ENCODE measurements at regions not wholly inside any gene's neighbourhood (a gene's known extent, or its start where the extent isn't known, plus 50 kb on each side); places are given as distances from the start of the nearest gene placed in this dataset.

DNA sequence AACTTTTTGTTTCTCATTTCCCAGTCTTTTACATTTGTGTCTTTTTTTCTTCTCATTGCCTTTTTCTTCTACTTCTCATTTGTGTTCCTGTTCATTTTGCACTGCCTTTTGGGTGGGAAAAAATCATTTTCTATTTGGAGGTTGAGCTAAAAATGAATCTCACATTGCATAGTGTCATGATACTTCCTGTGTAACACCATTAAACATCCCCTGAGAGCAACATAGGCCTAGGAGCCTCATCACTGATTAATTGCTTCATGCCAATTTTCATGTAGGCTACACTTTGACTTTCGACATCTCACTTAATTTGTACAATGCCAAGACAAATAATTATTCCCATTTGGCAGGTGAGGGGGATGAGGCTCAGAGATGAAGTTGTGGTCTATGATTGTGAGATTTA lies 279.2 kb downstream of the EDEM1 start:
- intact Hi-C loops (cut with DNase I; ENCODE audit: low total_unique reads), result no loop called here
- Histone ChIP-seq H3K36me3 (no peaks in the 10 kb centered on the region), H3K27me3 (no peaks in the 10 kb centered on the region), H3K27ac (no peak overlapping the region), H3K9me3 (no peaks in the 10 kb centered on the region), H3K4me3 (no peak overlapping the region), H3K4me1 (no peaks in the 10 kb centered on the region)
- TF ChIP-seq POLR2A (IDR thresholded peaks at IDR 0.05) (no peak), CTCF (IDR thresholded peaks at IDR 0.05) (no peak)
- DNase-seq, result no peak

GRCh38 chr3:5473471-5473870 lies 286.0 kb downstream of the EDEM1 start:
- DNase-seq, result no peak
- intact Hi-C loops (cut with DNase I; ENCODE audit: low total_unique reads), result no loop called here
- no peak overlapping the region for H3K27ac ChIP-seq
- no peaks in the 10 kb centered on the region for H3K4me1 ChIP-seq
- no peaks in the 10 kb centered on the region for H3K27me3 ChIP-seq
- H3K36me3 ChIP-seq, result no peaks in the 10 kb centered on the region
- no peaks in the 10 kb centered on the region for H3K9me3 ChIP-seq
- H3K4me3 ChIP-seq, result no peak overlapping the region
- TF ChIP-seq POLR2A (IDR thresholded peaks at IDR 0.05) (no peak), CTCF (IDR thresholded peaks at IDR 0.05) (no peak)

DNA sequence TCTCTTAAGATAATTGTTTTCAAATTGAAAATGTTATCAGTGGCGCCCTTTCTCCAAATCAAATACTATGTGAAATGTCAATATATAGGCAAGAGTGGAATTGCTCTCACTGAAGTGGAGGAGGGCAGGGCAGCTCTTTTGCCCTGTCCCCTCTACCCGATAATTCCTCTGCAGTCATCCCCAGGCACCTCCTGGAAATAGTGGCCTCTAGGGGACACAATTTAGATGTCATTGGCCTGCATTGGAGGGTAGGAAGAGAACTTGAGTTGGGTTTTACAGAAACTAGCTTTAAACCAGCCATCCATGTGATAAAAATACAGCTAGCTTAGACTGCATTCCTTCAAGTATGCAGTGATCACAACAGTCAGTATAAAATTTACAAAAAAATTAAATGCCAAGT lies 288.9 kb downstream of the EDEM1 start:
- intact Hi-C loops (cut with DNase I; ENCODE audit: low total_unique reads), result no loop called here
- no peaks in the 10 kb centered on the region for H3K4me1 ChIP-seq
- H3K9me3 ChIP-seq, result no peaks in the 10 kb centered on the region
- no peak overlapping the region for H3K4me3 ChIP-seq
- no peak for DNase-seq
- no peak overlapping the region for H3K27ac ChIP-seq
- H3K27me3 ChIP-seq, result no peaks in the 10 kb centered on the region
- no peaks in the 10 kb centered on the region for H3K36me3 ChIP-seq
- TF ChIP-seq POLR2A (IDR thresholded peaks at IDR 0.05) (no peak), CTCF (IDR thresholded peaks at IDR 0.05) (no peak)

DNA sequence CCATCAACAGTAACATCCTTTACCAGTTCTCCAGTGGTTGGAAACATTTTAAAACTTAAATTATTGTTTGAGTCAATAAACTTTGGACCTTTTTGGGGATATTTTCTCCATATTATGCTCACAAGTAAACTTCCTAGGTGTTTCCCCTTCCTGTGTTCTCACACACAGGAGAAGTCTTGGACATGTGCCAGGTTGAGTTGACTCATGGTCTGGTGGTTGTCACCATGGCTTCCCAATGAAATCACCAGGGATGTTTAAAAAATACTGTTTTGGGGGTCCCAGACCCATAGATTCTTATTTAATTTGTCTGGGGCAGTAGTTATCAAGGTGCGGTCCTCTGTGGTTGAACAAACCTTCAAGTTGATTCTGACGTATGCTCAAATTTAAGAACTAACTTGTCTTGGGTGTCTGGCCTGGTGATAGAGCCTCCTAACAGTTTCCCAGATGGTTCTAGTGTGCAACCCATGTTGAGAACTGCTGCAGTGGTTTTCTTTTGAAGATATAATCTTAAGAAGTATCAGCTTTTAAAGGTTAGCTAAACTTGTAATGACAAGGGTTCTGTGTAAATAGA lies 291.8 kb downstream of the EDEM1 start:
- no peaks in the 10 kb centered on the region for H3K4me1 ChIP-seq
- no peak for TF ChIP-seq POLR2A (IDR thresholded peaks at IDR 0.05)
- TF ChIP-seq CTCF (IDR thresholded peaks at IDR 0.05), result no peak

GRCh38 chr3:5480190-5480589 lies 292.7 kb downstream of the EDEM1 start:
- Histone ChIP-seq H3K27ac (no peak overlapping the region), H3K36me3 (no peaks in the 10 kb centered on the region), H3K4me3 (no peak overlapping the region), H3K4me1 (no peaks in the 10 kb centered on the region), H3K9me3 (no peaks in the 10 kb centered on the region), H3K27me3 (no peaks in the 10 kb centered on the region)
- TF ChIP-seq CTCF (IDR thresholded peaks at IDR 0.05) (no peak), POLR2A (IDR thresholded peaks at IDR 0.05) (no peak)
- no peak for DNase-seq
- intact Hi-C loops (cut with DNase I; ENCODE audit: low total_unique reads), result no loop called here

More for the DNA sequence above, 291.8 kb downstream of the EDEM1 start:
- Histone ChIP-seq H3K36me3 (no peaks in the 10 kb centered on the region), H3K27ac (no peak overlapping the region), H3K9me3 (no peaks in the 10 kb centered on the region), H3K27me3 (no peaks in the 10 kb centered on the region), H3K4me3 (no peak overlapping the region)
- DNase-seq, result no peak
- intact Hi-C loops (cut with DNase I; ENCODE audit: low total_unique reads), result no loop called here
